ENCODE measurements at regions not wholly inside any gene's neighbourhood (a gene's known extent, or its start where the extent isn't known, plus 50 kb on each side); places are given as distances from the start of the nearest gene placed in this dataset.

DNA sequence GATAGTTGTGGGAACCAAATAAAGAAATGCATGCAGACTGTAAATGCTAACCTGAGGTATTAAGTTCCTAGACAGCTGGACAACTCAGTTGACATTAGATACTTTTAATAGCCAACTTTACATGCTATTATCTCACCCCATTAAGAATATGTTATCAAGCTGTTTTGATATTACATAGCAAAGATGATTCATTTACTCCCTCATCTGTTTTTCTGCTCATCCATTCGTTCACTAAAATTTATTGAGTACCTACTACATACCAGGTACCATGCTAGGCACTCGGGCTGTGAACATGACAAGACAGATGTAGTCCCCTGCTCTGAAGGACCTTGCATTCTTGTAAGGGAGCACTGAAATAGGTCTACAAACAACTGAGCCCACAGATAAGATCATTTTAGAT, 192.4 kb downstream of the DACT1 start:
- H3K4me3 ChIP-seq: no peak overlapping the region
- H3K4me1 ChIP-seq: peaks cover 11 to 12% of the 10 kb centered on the region in 2 donors
- H3K36me3 ChIP-seq: no peaks in the 10 kb centered on the region
- in situ Hi-C loops (cut with MboI; ENCODE audit: low sequenced_read_pairs in 4 of 4) (no loop called here), intact Hi-C loops (cut with DNase I; ENCODE audit: low total_unique reads) (no loop called here)
- DNase-seq (no peak), ATAC-seq (no peak)
- H3K9me3 ChIP-seq: no peaks in the 10 kb centered on the region
- no peak overlapping the region for H3K27ac ChIP-seq
- H3K27me3 ChIP-seq: no peaks in the 10 kb centered on the region
- TF ChIP-seq, protein P1, sequence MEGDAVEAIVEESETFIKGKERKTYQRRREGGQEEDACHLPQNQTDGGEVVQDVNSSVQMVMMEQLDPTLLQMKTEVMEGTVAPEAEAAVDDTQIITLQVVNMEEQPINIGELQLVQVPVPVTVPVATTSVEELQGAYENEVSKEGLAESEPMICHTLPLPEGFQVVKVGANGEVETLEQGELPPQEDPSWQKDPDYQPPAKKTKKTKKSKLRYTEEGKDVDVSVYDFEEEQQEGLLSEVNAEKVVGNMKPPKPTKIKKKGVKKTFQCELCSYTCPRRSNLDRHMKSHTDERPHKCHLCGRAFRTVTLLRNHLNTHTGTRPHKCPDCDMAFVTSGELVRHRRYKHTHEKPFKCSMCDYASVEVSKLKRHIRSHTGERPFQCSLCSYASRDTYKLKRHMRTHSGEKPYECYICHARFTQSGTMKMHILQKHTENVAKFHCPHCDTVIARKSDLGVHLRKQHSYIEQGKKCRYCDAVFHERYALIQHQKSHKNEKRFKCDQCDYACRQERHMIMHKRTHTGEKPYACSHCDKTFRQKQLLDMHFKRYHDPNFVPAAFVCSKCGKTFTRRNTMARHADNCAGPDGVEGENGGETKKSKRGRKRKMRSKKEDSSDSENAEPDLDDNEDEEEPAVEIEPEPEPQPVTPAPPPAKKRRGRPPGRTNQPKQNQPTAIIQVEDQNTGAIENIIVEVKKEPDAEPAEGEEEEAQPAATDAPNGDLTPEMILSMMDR (IDR thresholded peaks at IDR 0.05 in 4 of 5, conservative IDR thresholded peaks at IDR 0.05 in 1 of 5): no peak
- no peak for TF ChIP-seq POLR2A (IDR thresholded peaks at IDR 0.05)

DNA sequence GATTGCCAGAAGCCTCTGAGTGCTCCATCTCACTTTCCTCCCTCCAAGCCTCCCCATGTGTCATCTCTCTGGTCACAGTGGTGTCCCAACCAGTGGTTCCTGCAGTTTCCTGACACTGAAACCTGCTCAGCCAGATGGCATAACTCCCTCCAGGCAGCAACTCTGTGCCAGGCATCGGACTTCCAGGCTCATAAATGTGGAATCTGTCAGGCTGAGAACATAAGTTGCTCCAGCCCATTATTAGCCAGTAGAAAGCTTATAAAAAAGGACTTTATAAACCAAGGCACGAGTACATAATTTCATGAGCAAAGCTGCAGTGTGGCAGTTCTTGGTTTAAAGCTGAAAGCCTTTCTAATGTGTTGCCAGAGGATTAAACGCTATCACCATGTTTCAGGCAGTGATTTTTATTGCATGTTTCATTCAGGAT, 194.3 kb downstream of the DACT1 start:
- in situ Hi-C loops (cut with MboI; ENCODE audit: low sequenced_read_pairs in 4 of 4): no loop called here
- DNase-seq: no peak
- Histone ChIP-seq H3K4me3 (no peak overlapping the region), H3K27ac (no peak overlapping the region), H3K4me1 (peaks cover 6 to 9% of the 10 kb centered on the region in 2 donors), H3K36me3 (no peaks in the 10 kb centered on the region), H3K27me3 (no peaks in the 10 kb centered on the region), H3K9me3 (no peaks in the 10 kb centered on the region)
- TF ChIP-seq, protein P1 (IDR thresholded peaks at IDR 0.05 in 4 of 5, conservative IDR thresholded peaks at IDR 0.05 in 1 of 5): no peak
- TF ChIP-seq POLR2A (IDR thresholded peaks at IDR 0.05): no peak
- intact Hi-C loops (cut with DNase I; ENCODE audit: low total_unique reads): no loop called here
- no peak for ATAC-seq

DNA sequence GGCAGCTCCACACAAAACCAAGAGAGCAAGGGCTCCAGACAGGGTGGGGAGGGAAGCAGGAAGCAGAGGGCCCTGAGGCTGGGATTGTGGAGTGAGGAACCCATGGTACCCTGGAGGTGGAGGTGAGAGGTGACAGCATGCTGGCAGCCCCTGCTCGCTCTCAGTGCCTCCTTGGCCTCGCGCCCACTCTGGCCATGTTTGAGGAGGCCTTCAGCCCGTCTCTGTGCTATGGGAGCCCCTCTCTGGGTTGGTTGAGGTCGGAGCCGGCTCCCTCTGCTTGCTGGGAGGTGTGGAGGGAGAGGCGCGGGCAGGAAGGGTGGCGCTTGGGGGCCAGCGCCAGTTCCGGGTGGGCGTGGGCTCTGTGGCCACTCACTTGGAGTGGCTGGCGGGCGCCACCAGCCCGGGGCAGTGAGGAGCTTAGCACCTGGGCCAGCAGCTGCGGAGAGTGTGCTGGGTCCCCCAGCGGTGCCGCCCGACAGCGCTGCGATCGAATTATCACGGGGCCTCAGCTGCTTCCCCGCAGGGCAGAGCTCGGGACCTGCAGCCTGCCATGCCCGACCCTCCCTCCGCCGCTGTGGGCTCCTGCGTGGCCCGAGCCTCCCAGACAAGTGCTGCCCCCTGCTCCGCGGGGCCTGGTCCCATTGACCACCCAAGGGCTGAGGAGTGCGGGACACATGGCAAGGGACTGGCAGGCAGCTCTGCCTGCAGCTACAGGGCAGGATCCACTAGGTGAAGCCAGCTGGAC, 196.0 kb downstream of the DACT1 start:
- ATAC-seq (no peak), DNase-seq (no peak)
- intact Hi-C loops (cut with DNase I; ENCODE audit: low total_unique reads) (no loop called here), in situ Hi-C loops (cut with MboI; ENCODE audit: low sequenced_read_pairs in 4 of 4) (no loop called here)
- Histone ChIP-seq H3K27ac (no peak overlapping the region), H3K27me3 (no peaks in the 10 kb centered on the region), H3K9me3 (no peaks in the 10 kb centered on the region), H3K36me3 (no peaks in the 10 kb centered on the region), H3K4me1 (peaks cover 6 to 9% of the 10 kb centered on the region in 2 donors), H3K4me3 (no peak overlapping the region)
- TF ChIP-seq, protein P1 (IDR thresholded peaks at IDR 0.05 in 4 of 5, conservative IDR thresholded peaks at IDR 0.05 in 1 of 5): no peak
- TF ChIP-seq POLR2A (IDR thresholded peaks at IDR 0.05): no peak

DNA sequence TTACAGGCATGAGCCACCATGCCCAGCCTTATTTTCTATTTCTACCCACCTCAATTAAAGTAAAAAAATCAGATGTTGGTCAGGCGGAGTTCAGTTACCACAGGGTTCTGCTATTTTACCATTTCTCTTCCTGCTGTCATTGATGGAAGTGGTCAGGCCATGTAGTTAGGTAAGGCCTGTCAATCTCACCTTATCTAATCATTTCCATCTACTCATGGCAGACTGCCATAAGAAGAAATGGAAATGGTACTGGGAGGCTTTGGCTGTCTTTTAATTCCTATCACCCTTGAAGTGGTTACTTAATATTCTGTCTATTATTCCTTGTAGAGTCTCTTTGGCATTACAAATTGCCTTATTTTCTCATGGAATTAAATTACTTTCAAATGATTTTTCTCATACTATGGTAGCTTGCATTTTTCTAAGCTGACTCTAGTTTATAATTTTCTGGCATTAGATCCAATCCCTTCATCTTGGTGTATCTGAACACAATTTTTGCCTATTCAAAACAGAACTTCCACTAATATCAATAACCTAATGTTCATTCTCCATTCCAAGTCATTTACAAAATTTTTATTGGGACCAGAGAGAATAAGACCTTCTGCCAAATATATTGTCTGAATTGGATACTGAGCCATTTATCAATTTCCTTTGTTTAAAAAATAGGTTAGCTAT, 198.7 kb downstream of the DACT1 start:
- intact Hi-C loops (cut with DNase I; ENCODE audit: low total_unique reads) (no loop called here), in situ Hi-C loops (cut with MboI; ENCODE audit: low sequenced_read_pairs in 4 of 4) (no loop called here)
- ATAC-seq: no peak
- Histone ChIP-seq H3K27me3 (no peaks in the 10 kb centered on the region), H3K27ac (no peak overlapping the region), H3K4me1 (no peaks in the 10 kb centered on the region), H3K36me3 (no peaks in the 10 kb centered on the region), H3K4me3 (no peak overlapping the region), H3K9me3 (no peaks in the 10 kb centered on the region)
- TF ChIP-seq, protein P1 (IDR thresholded peaks at IDR 0.05 in 4 of 5, conservative IDR thresholded peaks at IDR 0.05 in 1 of 5): no peak
- no peak for TF ChIP-seq POLR2A (IDR thresholded peaks at IDR 0.05)
- DNase-seq: no peak

Measured in gastrocnemius medialis (tissue), 4 donors.